ENCODE measurements at regions not wholly inside any gene's neighbourhood (a gene's known extent, or its start where the extent isn't known, plus 50 kb on each side); places are given as distances from the start of the nearest gene placed in this dataset.

DNA sequence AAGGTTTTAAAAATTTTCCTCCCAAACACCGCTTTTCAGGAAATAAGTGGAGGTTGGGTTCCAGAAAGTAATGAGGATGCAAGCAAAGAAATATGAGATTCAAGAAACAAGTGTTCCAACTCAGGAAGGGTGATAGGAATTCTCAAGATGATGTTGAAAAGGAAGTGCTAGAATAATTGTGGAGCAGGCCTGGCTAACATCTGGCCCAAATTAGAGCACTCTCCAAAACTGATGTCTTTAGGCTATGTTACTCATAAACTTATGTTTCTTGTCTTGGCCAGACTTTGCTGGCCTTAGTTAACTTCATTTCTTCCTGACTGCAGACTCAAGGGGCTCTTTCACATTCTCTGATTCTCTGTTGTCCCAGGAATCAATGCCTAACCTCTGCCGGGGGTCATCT is 116.3 kb downstream of the TMTC3 start:
- ATAC-seq (ENCODE audit: insufficient read depth, low FRiP score): no peak
- TF ChIP-seq, protein P1, sequence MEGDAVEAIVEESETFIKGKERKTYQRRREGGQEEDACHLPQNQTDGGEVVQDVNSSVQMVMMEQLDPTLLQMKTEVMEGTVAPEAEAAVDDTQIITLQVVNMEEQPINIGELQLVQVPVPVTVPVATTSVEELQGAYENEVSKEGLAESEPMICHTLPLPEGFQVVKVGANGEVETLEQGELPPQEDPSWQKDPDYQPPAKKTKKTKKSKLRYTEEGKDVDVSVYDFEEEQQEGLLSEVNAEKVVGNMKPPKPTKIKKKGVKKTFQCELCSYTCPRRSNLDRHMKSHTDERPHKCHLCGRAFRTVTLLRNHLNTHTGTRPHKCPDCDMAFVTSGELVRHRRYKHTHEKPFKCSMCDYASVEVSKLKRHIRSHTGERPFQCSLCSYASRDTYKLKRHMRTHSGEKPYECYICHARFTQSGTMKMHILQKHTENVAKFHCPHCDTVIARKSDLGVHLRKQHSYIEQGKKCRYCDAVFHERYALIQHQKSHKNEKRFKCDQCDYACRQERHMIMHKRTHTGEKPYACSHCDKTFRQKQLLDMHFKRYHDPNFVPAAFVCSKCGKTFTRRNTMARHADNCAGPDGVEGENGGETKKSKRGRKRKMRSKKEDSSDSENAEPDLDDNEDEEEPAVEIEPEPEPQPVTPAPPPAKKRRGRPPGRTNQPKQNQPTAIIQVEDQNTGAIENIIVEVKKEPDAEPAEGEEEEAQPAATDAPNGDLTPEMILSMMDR (IDR thresholded peaks at IDR 0.05; ENCODE audit: control extremely low read depth, extremely low read depth): no peak
- no peak for DNase-seq
- H3K27ac ChIP-seq (ENCODE audit: low read depth in 1 of 2, low read length in 1 of 2): no peak overlapping the region
- H3K4me3 ChIP-seq: no peak overlapping the region
- no peaks in the 10 kb centered on the region for H3K27me3 ChIP-seq (ENCODE audit: control insufficient read depth in 3 of 3, insufficient read depth in 3 of 3, low read length in 2 of 3)
- peaks cover 0 to 6% (median 0%) of the 10 kb centered on the region in 5 donors for H3K4me1 ChIP-seq (ENCODE audit: control insufficient read depth in 5 of 5, insufficient read depth in 5 of 5, low read length in 5 of 5)
- H3K9me3 ChIP-seq (ENCODE audit: control insufficient read depth in 4 of 4, insufficient read depth in 3 of 4, low read length in 3 of 4): no peaks in the 10 kb centered on the region
- no peaks in the 10 kb centered on the region for H3K36me3 ChIP-seq (ENCODE audit: control insufficient read depth in 4 of 4, insufficient read depth in 4 of 4, low read length in 4 of 4)
- H3K9ac ChIP-seq (ENCODE audit: insufficient read depth in 1 of 2, low read length in 2 of 2): no peak overlapping the region
- WGBS, 2 donors: 93 to 95% methylated on average over 2 of the region's 2 CpGs

DNA sequence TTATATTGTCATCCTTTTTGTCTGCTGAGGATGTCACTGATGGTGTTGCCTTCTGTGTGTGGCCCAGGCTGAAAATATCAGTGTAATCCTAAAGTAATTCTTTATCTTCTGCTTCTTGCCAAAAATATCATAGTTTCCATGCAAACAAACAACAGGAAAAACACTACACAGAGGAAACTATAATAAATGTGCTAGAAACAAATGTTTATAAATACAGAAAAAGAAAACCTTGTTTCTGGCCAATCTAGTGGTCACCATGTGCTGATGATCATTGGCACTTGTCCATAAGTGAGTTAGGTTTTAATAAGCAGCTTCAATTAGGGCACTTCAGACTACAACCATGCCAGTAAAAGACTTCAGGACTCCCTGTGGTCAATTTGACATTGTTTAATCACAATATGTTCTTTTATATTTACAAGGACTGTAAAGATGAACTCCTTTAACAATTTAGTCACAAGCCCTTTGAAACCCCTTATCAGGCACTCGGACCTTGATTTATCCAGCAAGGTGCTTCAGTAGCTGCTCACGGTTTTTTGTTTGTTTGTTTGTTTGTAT is 124.8 kb downstream of the TMTC3 start:
- TF ChIP-seq, protein P1 (IDR thresholded peaks at IDR 0.05; ENCODE audit: control extremely low read depth, extremely low read depth): no peak
- H3K4me3 ChIP-seq: no peak overlapping the region
- peak; percentile 49 to 89 (median 88) for DNase-seq
- no peak overlapping the region for H3K9ac ChIP-seq (ENCODE audit: insufficient read depth in 1 of 2, low read length in 2 of 2)
- peaks cover 0 to 15% (median 0%) of the 10 kb centered on the region in 5 donors for H3K4me1 ChIP-seq (ENCODE audit: control insufficient read depth in 5 of 5, insufficient read depth in 5 of 5, low read length in 5 of 5)
- ATAC-seq (ENCODE audit: insufficient read depth, low FRiP score): no peak
- H3K9me3 ChIP-seq (ENCODE audit: control insufficient read depth in 4 of 4, insufficient read depth in 3 of 4, low read length in 3 of 4): no peaks in the 10 kb centered on the region
- no peaks in the 10 kb centered on the region for H3K27me3 ChIP-seq (ENCODE audit: control insufficient read depth in 3 of 3, insufficient read depth in 3 of 3, low read length in 2 of 3)
- H3K36me3 ChIP-seq (ENCODE audit: control insufficient read depth in 4 of 4, insufficient read depth in 4 of 4, low read length in 4 of 4): no peaks in the 10 kb centered on the region
- no peak overlapping the region for H3K27ac ChIP-seq (ENCODE audit: low read depth in 1 of 2, low read length in 1 of 2)
- 54 to 70% methylated on average over 2 of the region's 2 CpGs for WGBS, 2 donors

DNA sequence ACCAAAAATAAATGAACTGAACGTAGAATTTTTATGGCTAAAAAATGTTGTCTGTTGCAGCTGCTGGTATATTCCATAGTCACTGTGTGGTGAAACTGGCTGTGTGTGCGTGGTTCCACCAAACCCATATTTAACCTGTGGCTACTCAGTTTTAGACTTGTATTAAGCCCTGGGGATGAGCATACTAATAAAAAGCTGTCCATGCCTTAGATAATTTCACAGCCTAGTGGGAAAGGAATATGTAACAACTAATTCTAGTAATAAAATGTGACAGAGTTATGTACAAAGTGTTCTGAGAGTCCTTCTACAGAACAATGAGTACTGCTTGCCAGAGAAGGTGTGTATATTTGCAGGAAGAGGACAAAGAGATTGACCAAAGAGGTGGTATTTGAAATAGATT is 125.5 kb downstream of the TMTC3 start:
- TF ChIP-seq, protein P1 (IDR thresholded peaks at IDR 0.05; ENCODE audit: control extremely low read depth, extremely low read depth): no peak
- Histone ChIP-seq H3K27ac (ENCODE audit: low read depth in 1 of 2, low read length in 1 of 2) (no peak overlapping the region), H3K9ac (ENCODE audit: insufficient read depth in 1 of 2, low read length in 2 of 2) (no peak overlapping the region), H3K4me1 (ENCODE audit: control insufficient read depth in 5 of 5, insufficient read depth in 5 of 5, low read length in 5 of 5) (peaks cover 0 to 15% (median 0%) of the 10 kb centered on the region in 5 donors), H3K36me3 (ENCODE audit: control insufficient read depth in 4 of 4, insufficient read depth in 4 of 4, low read length in 4 of 4) (no peaks in the 10 kb centered on the region), H3K9me3 (ENCODE audit: control insufficient read depth in 4 of 4, insufficient read depth in 3 of 4, low read length in 3 of 4) (no peaks in the 10 kb centered on the region), H3K4me3 (no peak overlapping the region), H3K27me3 (ENCODE audit: control insufficient read depth in 3 of 3, insufficient read depth in 3 of 3, low read length in 2 of 3) (no peaks in the 10 kb centered on the region)
- DNase-seq (no peak), ATAC-seq (ENCODE audit: insufficient read depth, low FRiP score) (no peak)
- 75 to 80% methylated on average over 2 of the region's 2 CpGs for whole genome bisulfite sequencing, 2 donors

DNA sequence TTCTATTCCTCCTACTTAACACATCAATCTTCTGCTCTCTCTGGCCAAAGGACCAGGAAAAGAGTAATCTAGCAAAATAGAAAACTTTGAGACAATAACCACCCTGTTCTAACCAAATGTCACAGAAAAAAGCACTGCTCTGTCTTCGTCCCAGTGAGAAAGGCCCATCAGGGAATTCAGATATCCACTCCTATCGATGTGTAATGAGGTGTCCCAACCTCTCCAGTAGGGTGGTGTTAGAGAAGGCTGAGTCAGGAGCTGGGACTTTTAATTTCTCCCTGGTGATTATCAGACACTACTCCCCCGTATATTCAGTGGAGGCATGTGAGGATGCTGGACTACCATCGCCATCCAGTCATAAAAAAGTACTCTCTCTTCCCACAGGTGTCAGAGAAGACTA is 130.3 kb downstream of the TMTC3 start:
- DNase-seq: no peak
- H3K9me3 ChIP-seq (ENCODE audit: control insufficient read depth in 4 of 4, insufficient read depth in 3 of 4, low read length in 3 of 4): peaks cover 0 to 4% (median under 1%) of the 10 kb centered on the region in 4 donors
- TF ChIP-seq, protein P1 (IDR thresholded peaks at IDR 0.05; ENCODE audit: control extremely low read depth, extremely low read depth): no peak
- ATAC-seq (ENCODE audit: insufficient read depth, low FRiP score): no peak
- peaks cover 0 to 3% (median 0%) of the 10 kb centered on the region in 5 donors for H3K4me1 ChIP-seq (ENCODE audit: control insufficient read depth in 5 of 5, insufficient read depth in 5 of 5, low read length in 5 of 5)
- H3K27me3 ChIP-seq (ENCODE audit: control insufficient read depth in 3 of 3, insufficient read depth in 3 of 3, low read length in 2 of 3): no peaks in the 10 kb centered on the region
- no peak overlapping the region for H3K9ac ChIP-seq (ENCODE audit: insufficient read depth in 1 of 2, low read length in 2 of 2)
- no peaks in the 10 kb centered on the region for H3K36me3 ChIP-seq (ENCODE audit: control insufficient read depth in 4 of 4, insufficient read depth in 4 of 4, low read length in 4 of 4)
- 85 to 89% methylated on average over 4 of the region's 4 CpGs for WGBS, 2 donors
- no peak overlapping the region for H3K4me3 ChIP-seq
- H3K27ac ChIP-seq (ENCODE audit: low read depth in 1 of 2, low read length in 1 of 2): no peak overlapping the region
